GM04504 (cell line): ENCODE measurements at regions not wholly inside any gene's neighbourhood (a gene's known extent, or its start where the extent isn't known, plus 50 kb on each side); places are given as distances from the start of the nearest gene placed in this dataset.
"Not testable (repeated sequence)": the region's sequence is repeated elsewhere in the genome, so short reads cannot be mapped to it uniquely, and the experiment has no call there.

Experiments
- DNase-seq: peaks from one replicate; pipeline ENCODE4 v3.0.0-alpha.2; 2012; ENCODE audit warnings: low read depth

DNA sequence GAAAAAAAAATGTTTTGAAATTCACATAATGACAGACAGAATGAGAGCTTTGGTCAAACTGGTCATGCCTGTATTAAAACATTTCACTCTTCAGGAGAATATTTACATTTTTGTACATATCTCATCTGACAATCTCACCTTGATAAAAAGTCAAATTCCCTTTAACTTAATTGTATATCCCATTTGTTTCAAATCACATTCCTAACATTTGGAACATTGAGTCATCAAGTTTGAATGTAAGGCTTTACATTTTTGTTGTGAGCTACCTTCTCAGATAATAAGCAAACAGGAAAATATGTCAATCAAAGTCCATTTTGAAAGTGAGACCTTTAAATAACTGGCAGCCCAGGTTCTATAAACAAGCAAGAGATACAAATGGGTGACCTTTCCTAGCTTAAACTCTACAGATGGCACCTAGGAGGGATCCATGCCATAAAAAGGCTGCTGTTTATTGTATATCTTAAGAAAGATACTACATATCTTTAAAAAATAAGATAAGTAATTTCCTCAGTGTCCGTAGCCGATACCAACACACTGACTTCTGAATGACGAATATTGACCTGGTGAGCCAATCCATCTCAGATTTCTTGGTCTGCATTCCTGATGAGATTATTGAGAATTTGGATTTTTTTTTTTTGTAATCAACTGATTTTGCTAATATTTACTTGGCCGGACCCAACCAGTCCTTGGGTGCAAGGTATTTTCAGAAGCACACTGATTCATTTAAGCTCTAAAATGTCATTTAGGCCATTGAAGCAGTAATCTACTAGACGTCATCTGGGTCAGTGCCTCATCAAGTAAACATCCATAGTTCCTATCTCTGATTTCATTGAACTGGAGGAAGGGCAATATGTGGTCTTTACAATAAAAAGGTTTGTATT lies 259.6 kb downstream of the BTG1 start:
- no peak for DNase-seq

DNA sequence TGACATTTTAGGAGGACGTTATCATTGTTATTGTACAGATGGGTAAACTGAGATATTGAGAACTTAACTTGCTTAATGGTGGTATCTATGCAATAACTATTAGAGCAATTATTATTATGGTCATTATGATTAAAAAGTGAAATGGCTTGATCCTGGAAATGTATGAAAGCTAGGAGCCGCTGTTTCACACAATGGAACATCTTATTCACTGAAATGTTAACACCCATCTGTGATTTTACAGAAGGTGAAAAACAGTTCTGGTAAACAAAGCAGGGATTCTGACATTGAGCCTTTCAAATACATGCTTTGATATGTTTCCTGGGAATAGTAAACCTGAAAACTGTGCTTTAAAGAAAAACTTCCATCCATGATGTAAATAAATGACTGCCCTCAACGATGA lies 261.4 kb downstream of the BTG1 start:
- DNase-seq, result no peak

DNA sequence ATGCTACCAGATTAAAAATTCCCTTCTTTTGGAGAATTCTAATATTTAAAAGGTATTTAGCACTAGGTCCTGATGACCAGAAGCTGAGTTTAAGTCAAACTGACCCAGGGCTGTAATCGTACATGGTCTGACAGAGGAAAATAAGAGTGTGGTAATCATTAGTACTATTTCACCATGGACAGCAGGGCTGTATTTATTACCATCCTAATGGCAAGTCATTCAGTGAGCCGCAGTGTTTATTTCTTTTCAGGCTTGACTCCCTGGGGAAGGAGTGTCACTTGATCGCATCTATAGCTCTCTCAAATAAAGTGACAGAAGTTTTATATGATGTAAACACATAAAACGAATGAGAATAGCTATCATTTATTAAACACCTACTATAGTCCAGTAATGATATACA lies 261.8 kb downstream of the BTG1 start:
- no peak for DNase-seq

DNA sequence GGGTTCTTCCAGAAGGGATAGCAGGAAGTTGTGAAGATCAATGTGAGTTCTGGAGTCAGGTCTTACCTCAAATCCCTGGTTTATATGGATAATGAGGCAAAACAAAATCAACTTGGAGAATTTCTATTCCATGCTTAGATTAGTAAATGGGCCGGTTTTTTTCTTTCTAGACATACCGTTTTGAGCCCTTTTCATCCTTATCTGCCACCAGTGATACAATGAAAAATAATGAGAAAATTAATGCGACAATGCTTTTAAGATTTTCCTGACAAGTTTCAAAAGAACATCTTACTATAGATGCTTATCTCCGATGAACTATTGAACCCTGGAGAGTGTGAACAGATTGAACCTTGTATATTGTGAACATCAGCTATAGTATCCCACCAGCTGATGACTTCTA lies 262.7 kb downstream of the BTG1 start:
- no peak for DNase-seq

DNA sequence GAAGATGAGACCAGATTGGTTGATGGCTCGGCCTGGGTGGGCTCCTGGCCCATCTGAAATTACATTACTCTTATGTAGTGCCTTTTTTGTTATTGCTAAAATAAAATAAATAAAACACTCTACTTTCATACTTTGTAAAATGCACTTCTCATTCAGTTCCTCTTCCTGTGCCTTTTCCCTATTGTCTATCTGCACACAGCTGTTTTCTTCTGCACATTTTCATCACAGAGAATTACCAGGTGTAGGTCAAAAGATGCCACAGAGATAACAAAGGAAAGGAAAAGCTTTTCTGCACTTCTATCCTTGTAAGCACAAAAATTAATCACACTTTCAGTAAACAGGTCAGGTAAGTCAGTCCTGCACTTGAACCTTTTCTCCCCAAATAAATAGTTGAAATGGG lies 265.1 kb downstream of the BTG1 start:
- DNase-seq, result no peak

DNA sequence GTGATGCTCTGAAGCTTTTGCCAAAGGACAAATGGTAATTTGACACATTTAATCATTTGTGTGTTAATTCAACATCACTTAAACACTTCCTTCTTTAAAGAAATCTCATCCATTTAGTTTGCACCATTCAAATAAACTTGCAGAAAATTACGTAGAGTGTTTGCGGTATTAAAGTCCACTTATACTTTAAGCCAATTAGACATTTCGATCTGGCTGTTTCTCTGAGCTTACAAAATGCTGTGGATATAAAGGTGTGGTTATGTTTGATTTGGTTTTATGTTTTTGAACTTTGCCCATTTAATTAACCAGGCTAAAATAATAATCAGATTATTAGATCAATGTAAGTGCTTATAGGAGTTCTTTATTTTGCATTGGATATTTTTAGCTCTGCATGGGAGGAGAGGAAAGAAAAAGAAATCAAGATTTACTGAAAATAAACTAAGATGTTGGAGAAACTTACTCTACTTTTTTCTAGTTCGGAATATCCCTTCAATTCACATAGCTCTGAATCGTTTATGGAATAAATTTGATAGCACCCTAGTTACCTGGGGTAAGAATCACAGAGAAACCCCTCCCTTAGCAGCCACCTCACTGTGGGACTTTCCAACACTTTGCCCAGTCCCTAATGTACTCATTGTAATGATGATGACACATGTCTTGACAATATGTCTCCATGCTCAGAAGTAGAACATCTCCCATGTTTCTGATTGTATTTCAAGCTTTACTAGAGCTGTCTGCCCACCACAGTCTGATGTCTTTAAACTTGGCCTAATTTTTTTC lies 268.0 kb downstream of the BTG1 start:
- DNase-seq, result no peak

DNA sequence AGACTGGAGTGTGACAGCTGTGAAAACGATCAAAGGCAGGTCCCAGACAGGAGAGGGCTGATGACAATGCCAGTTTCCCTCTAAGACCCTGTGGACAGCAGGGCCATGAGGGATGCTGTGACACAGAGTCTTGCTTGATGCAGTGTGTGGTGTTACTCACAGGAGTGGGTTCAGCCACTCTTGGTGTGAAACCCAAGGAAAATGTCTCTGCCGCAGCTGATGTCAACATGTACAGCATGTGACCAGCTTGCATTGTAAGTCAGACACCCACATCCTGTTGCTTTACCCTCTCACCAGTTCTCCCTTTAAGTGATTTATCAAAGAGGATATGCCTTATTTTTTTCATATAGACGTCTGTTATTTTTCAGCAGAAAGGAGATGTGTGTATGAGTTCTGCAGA lies 268.6 kb downstream of the BTG1 start:
- no peak for DNase-seq

DNA sequence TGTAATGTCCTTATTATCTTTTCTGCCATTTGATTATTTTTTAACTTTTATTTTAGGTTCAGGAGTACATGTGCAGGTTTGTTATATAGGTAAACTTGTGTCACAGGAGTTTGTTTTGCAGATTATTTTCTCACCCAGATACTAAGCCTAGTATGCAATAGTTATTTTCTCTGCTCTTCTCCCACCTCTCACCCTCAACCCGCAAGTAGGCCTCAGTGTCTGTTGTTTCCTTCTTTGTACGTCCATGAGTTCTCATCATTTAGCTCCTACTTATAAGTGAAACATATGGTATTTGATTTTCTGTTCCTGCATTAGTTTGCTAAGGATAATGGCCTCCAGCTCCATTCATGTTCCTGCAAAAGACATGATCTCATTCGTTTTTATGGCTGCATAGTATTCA lies 270.0 kb downstream of the BTG1 start:
- not testable (repeated sequence) for DNase-seq

DNA sequence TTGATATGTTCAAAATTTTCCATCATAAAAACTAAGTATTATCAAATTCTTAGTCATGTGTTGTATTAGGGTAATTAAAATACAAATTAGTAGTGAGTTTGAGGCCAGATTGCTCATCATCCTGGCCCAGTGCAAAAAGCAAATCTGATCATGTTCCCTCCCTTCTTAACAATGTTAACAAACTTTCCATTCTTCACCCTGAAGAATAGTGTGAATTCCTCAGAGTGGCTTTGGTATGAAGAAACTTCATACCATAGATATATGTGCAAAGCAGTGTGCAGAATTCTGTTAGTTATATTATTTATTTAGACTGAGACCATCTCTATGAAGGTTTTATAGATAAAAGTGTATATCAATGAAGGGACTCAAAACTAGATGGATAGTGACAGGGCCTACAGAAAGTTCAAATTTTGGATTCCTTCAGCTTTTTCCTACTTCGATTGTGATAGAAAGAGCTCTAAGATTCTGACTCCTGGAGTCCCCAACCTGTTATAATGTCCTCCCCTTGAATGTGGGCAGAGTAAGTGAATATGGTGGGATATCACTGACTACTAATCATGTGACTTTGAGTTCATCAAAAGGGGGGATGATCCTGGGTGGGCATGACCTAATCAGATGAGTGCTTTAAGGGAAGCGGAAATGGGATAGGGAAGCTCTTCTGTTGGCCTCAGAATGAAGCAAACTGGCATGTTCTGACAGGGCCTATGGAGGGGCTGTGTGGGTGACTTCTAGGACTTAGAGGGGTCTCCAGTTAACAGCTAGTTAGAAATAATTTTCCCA lies 271.4 kb downstream of the BTG1 start:
- DNase-seq, result no peak

DNA sequence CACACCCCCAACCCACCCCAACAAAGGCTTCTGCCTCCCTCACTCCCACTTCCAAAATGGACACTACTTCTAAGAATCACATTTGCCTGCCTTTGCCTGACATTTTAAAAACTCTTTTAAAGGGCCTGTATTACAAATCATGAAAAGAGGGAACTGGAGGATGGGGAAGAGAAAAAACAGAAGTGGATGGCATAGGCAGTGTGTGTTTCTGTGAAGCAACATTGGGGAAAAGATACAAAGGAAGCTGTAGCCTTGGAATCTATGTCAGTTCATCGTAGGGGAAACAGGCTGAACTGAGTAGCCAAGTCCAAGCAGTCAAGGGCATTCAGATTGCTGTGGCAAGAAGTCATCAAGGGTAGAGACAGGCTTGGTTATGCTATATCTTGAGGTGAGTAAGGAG lies 273.9 kb downstream of the BTG1 start:
- DNase-seq, result no peak

DNA sequence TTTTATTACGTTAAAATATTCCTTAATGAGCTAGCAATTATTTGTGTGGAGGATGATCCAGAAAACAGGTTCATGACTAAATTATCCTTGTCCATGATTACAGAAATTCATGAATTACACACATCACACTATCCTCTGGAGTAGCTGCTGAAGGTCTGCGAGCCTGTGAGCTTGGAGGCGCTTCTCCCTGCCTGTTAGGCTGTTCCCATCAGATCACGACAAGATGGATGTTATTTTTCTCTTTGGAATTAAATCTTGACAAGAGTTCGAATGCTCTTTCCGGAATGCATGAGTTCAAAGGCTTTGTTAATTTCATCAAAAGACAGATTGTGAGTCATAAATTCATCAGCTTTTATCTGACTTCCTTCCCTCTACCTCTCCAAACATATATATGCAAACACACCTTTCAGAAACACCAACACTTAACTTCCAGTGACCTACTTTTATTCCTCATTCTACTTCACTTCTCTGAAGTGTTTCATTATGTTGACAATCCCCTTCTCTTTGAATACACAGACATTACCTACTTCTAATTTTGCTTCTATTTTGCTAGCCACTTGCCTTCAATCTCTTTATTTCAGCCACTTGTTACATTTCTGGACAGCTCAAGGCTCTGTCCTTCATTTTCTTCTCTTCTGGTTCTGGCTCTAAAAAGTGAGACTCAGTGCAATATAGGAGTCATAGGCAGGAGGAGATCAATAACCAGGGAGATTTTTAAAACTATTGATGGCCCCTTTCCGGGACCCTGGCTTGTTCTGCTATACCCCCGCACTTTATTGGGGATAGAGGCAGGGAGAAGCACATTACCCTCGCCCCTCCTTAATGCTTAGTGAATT lies 274.6 kb downstream of the BTG1 start:
- DNase-seq, result no peak

DNA sequence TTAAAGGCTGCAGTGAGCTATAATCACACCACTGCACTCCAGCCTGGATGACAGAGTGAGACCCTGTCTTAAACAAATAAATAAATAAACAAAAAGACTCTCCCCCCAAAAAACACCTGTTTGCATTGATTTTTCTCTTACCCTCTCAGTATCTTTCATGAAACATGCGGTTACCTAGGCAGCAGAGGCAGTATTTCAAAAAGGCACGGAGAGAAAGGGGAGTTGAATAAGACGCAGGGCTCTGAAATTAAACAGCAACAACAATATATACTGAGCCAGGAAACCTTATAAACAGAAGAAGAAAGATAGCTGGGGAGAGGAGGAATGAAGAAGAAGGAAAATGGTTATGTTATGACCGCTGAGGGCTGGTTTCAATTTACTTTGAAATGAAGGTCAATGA lies 277.6 kb downstream of the BTG1 start:
- DNase-seq, result no peak

DNA sequence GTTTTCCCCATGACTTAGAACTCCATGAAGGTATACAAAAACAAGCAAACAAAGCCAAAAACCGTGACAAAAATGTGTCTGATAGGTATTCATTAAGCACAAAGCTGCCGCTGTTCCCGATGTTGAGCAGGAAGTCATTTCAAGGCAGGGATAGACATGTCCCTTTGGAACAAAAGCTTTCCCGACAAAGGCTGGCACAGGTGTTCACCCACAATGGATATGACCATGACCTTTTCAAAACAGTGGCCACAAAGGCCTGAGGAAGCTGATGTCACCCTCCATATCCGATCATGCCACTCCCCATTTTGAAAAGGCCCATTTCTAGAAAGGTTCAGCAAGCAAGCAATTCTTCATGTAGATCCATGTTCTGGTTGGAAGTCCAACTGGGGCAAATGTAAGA lies 279.1 kb downstream of the BTG1 start:
- DNase-seq, result no peak

DNA sequence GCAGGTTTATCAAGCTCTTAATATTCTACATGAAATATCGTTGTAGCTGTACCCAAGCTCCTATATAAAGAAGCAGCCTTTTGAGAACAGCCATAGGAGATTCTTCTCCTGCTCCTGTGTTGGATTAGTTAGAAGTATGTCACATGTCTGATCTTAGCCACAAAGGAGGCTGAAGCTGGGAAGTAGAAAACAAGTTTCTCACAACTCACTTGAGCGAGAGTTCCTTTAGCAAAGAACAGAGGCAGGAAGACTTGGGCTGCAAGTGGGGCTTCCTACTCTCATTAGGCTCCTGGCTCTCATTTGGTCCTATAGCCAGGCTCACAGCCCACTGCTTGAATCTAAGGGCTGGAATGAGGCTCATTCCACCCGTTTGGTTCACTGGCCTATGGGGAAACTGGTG lies 281.9 kb downstream of the BTG1 start:
- no peak for DNase-seq

DNA sequence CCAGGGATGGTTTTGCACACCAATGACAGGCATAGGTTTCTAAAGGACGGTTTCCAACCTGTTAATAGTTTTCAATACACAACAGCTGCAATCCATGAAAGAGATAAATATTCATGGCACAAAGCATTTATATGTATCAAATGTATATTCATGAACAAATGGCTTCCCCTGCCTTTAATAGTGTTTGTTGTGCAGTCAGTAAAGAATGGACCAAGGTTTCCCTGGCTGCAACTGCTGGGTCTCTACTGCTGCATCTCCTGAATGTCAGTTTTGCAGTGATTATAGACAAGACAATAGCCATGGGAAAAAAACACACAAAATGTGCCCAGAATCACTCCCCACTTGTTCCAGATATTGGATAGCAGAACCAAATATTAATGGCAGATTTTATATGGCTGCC lies 284.1 kb downstream of the BTG1 start:
- no peak for DNase-seq

DNA sequence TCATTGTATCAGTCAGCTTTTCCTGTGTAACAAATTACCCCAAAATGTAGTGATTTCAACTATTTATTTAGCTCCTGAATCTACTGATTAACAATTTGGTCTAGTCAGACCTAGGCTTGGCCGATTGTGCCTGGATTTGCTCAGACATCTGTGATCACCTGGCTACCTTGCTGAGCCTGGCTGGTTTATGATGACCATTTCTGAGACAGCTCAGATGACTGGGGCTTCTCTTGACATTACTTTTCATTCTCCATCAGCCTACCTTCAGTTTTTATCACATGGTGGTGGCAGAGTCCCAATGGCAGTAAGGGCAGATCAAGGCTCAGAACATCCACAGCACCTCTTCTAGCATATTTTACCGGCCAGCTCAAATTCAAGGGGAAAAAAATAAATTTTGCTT lies 286.3 kb downstream of the BTG1 start:
- DNase-seq, result no peak

DNA sequence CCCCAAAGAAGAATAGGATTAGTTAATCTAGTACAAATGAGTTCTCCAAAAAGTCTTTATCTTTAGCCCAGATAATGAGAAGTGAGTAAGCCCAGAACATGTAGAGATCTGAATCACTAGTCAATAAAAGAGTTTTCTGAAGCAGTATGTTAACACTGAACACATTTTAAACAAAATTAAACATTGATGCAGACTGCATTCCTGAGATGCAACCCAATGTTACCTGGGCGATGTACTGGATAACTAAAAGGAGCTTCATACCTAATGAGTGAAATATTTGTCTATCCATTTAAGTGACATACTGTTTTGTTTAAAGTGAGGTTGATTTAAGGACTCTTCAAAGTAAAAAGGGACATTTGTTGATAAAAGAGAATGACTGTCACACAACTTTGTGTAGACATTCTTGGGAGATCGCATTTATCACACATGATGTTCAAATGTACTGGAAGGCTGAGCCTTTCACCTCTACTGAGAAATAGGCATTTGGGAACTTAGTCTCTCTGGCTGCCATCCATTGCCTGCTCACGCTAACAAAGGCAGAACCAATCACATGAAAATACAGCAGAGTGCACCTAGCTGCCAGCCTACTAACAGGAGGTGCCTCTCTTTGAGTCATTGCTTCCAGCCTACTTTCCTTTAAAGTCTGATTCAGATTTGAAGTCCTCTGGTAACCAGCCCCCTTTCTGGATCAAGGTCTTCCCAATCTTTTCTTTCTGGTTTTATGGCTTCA lies 287.7 kb downstream of the BTG1 start:
- DNase-seq, result no peak

DNA sequence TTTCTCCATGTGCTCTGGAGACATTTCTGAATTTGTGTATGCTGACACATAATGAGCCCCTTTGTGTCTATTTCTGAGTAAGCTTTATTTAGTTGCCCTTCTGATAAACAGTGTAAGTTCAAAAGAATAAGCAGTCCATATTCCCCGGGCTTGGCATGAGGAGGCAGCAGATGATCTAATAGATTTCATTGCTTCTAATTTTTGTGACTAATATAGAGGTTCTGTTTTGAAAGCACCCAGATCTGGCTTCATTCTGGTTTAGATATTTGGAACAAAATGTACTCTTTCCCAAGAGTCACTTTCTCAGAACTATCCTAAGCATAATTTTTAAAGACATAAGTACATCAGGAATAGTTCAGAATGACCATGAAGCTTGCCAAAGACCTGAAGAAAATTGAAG lies 290.9 kb downstream of the BTG1 start:
- DNase-seq, result no peak

DNA sequence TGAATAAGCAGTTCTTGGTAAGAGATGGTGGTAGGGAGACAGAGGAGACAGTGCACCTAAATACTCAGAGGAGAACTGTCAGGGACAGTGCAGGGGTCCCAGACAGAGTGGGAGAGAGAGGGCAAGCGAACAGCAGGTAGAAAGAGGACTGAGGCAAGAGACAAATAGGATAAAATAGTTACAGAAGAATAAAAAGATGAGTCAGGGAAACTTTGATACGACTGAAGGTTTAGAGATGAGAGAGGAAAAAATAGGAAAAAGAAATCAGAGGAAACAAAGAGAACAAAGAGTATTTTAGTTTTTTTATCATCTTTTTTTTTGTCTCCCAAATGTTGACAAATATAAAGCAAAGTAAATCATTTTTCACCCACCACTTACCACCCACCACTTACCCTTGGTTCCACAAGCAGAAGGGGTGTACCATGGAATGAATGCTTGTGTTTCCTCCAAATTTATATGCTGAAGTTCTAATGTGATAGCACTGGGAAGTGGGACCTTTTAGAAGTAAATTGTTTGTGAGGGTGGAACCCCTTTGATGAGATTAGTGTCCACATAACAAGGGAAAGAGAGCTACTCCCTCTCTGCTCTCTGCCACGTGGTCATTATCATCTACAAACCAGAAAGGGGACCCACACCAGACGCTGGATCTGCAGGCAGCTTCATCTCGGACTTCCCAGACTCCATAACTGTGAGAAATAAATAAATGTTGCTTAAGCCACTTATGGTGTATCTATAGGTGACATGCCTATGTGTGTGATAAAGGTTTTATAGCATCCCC lies 292.1 kb downstream of the BTG1 start:
- DNase-seq, result no peak

DNA sequence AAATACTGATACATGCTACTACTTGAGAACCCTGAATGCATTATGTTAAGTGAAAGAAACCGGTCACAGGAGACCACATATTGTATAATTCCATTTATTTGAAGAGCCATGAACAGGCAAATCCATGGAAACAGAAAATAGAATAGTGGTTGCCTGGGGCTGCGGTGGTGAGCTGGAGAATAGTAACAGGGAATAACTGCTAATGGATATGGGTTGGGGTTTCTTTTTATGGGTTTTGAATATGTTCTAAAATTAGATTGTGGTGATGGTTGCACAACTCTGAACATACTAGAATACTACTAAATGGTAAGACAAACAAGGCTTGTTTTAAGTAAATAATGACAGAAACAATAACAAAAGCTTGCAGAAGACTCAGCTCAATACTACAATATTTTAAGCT lies 293.0 kb downstream of the BTG1 start:
- DNase-seq, result no peak
